ENCODE measurements at regions not wholly inside any gene's neighbourhood (a gene's known extent, or its start where the extent isn't known, plus 50 kb on each side); places are given as distances from the start of the nearest gene placed in this dataset.

- CTCF ChIA-PET (ENCODE audit: partially characterized antibody): no interaction called here
- no peak overlapping the region for H2BK15ac ChIP-seq (ENCODE audit: low read length)
- H2BK5ac ChIP-seq (ENCODE audit: low read depth, low read length): no peak overlapping the region
- no peaks in the 10 kb centered on the region for H3K79me1 ChIP-seq (ENCODE audit: low read depth, low read length)
- H3K18ac ChIP-seq (ENCODE audit: extremely low read depth, low read length): no peak overlapping the region
- no peak overlapping the region for H3K9ac ChIP-seq (replicated peaks in 1 of 4; ENCODE audit: extremely low read depth in 1 of 4, low read depth in 3 of 4, low read length in 3 of 4)
- no peak overlapping the region for H3K14ac ChIP-seq (ENCODE audit: insufficient read length)
- no peak overlapping the region for H3K4ac ChIP-seq (replicated peaks; ENCODE audit: insufficient read length, low read depth, low read length)
- POLR2A ChIA-PET (ENCODE audit: partially characterized antibody): interaction anchor here (1.4 kb wide), 1 partner anchor 25 kb away, joined by 3 read pairs; no protein-coding TSS in a partner anchor
- H3K4me2 ChIP-seq (ENCODE audit: insufficient read depth in 1 of 2, low read depth in 2 of 2, low read length in 2 of 2): no peak overlapping the region
- no peak overlapping the region for H2BK120ac ChIP-seq (replicated peaks; ENCODE audit: low read depth, low read length)
- no peaks in the 10 kb centered on the region for H4K20me1 ChIP-seq (replicated peaks in 1 of 2; ENCODE audit: control insufficient read depth in 1 of 2, insufficient read depth in 2 of 2, low read length in 2 of 2)
- no peak overlapping the region for H4K8ac ChIP-seq (ENCODE audit: extremely low read depth, insufficient read depth, low read length)
- no peak overlapping the region for H4K91ac ChIP-seq (replicated peaks; ENCODE audit: insufficient read length, low read length)
- no peak overlapping the region for H3K4me3 ChIP-seq (ENCODE audit: extremely low read depth in 1 of 4, insufficient read depth in 2 of 4, low read depth in 3 of 4, low read length in 4 of 4)
- FAIRE-seq (no peak), DNase-seq (ENCODE audit: low read depth in 1 of 2, low spot score in 2 of 2) (no peak)
- no peaks in the 10 kb centered on the region; a peak in 1 of 7 replicates for H3K4me1 ChIP-seq (replicated peaks in 1 of 4; ENCODE audit: control insufficient read depth in 3 of 4, insufficient read depth in 4 of 4, low read length in 3 of 4)
- H3K36me3 ChIP-seq (ENCODE audit: control insufficient read depth in 2 of 4, insufficient read depth in 4 of 4, low read length in 3 of 4): no peaks in the 10 kb centered on the region
- no peaks in the 10 kb centered on the region for H3K79me2 ChIP-seq (ENCODE audit: control insufficient read depth in 1 of 2, insufficient read depth in 2 of 2, low read length in 2 of 2)
- no peak overlapping the region for H3K23ac ChIP-seq (ENCODE audit: insufficient read length)
- H3K27me3 ChIP-seq (replicated peaks in 1 of 4; ENCODE audit: control insufficient read depth in 3 of 4, extremely low read depth in 1 of 4, insufficient read depth in 3 of 4, low read length in 3 of 4): no peaks in the 10 kb centered on the region
- H3K9me3 ChIP-seq (ENCODE audit: insufficient read depth in 2 of 2, low read depth in 1 of 2, low read length in 1 of 2): no peaks in the 10 kb centered on the region
- H3K23me2 ChIP-seq (ENCODE audit: low read depth, low read length): no peaks in the 10 kb centered on the region
- H2BK20ac ChIP-seq (ENCODE audit: low read length): no peak overlapping the region
- no peak overlapping the region for H4K5ac ChIP-seq (ENCODE audit: insufficient read length, low read depth, low read length)
- no peak overlapping the region for H2AK5ac ChIP-seq (ENCODE audit: low read depth, low read length)
- H2BK12ac ChIP-seq (ENCODE audit: low read depth, low read length): no peak overlapping the region
- H3K27ac ChIP-seq (ENCODE audit: low read depth, low read length): no peak overlapping the region
- no peak overlapping the region for H2AFZ ChIP-seq (ENCODE audit: low read length)
- WGBS, 2 experiments (ENCODE audit: extremely low coverage in 1 of 2, insufficient coverage in 1 of 2, insufficient read length in 1 of 2, insufficient replicate concordance in 2 of 2, low coverage in 1 of 2, low lambda C conversion rate in 2 of 2, missing lambda C conversion rate in 1 of 2): 93% methylated on average over 9 of the region's 9 CpGs; no CpG with 5 or more reads in 1 of the 2 experiments
- H3K56ac ChIP-seq (replicated peaks; ENCODE audit: insufficient read length, low read depth, low read length): no peak overlapping the region
- no peak for TF ChIP-seq NANOG (IDR thresholded peaks at IDR 0.05; ENCODE audit: insufficient read depth, low read depth, low read length, poor library complexity, severe bottlenecking)
- no peak for TF ChIP-seq YY1 (IDR thresholded peaks at IDR 0.05; ENCODE audit: low read depth, low read length)
- TF ChIP-seq RNF2 (IDR thresholded peaks at IDR 0.05; ENCODE audit: borderline replicate concordance, low read depth, low read length, missing control alignments, poor library complexity, severe bottlenecking): no peak
- TF ChIP-seq JUN (IDR thresholded peaks at IDR 0.05; ENCODE audit: low read depth, low read length): no peak
- TF ChIP-seq SP4 (IDR thresholded peaks at IDR 0.05; ENCODE audit: low read length): no peak
- TF ChIP-seq SRF (IDR thresholded peaks at IDR 0.05; ENCODE audit: low read depth, low read length): no peak
- TF ChIP-seq TAF7 (optimal IDR thresholded peaks at IDR 0.05; ENCODE audit: borderline replicate concordance, low read depth, low read length): no peak
- TF ChIP-seq CBX5 (IDR thresholded peaks at IDR 0.05; ENCODE audit: low read depth, low read length): no peak
- TF ChIP-seq CTCF (IDR thresholded peaks at IDR 0.05; ENCODE audit: control extremely low read depth in 1 of 3, insufficient read depth in 1 of 3, low read depth in 1 of 3, low read length in 3 of 3): no peak
- TF ChIP-seq PHF8 (conservative IDR thresholded peaks at IDR 0.05; ENCODE audit: low read depth, low read length): no peak
Measured at GRCh38 chr18:69217196-69218000, 183.3 kb upstream of the DOK6 start.

All from H1 (cell line).